A549 (cell line): ENCODE measurements at regions not wholly inside any gene's neighbourhood (a gene's known extent, or its start where the extent isn't known, plus 50 kb on each side); places are given as distances from the start of the nearest gene placed in this dataset.

Experiments used
- ATAC-seq, 2 experiments: fragments of 200-7000 bp in 1 of 2; fragments of >200 bp in 1 of 2; cut with Nextera tagmentation in 1 of 2; cut with Tn5 transposase in 1 of 2; 3 replicates each; pipeline versions ENCODE4 v1.8.0 to v1.9.1; 2018 to 2020; ENCODE audit warnings: mild to moderate bottlenecking in 1 of 2, moderate library complexity in 1 of 2
- CTCF ChIA-PET: fragments of 300-600 bp; sonication (Branson Sonifier 250); formaldehyde crosslinking; extraction: SDS; loops from one replicate; lab custom pipeline; 2021; ENCODE audit warnings: antibody characterized with exemption, inconsistent platforms; lab: Yijun Ruan, JAX
- POLR2A ChIA-PET: fragments of 350-600 bp; formaldehyde crosslinking; extraction: SDS; loops from one replicate; lab custom pipeline; 2021; ENCODE audit warnings: antibody characterized with exemption, inconsistent platforms; lab: Yijun Ruan, JAX
- DNase-seq, 2 experiments: peaks; one replicate each; pipeline versions ENCODE4 v3.0.0 to v3.0.0-alpha.2; 2011 to 2016; ENCODE audit warnings: low read depth in 1 of 2, low spot score in 1 of 2
- FAIRE-seq: peaks from 2 replicates; lab custom pipeline; 2011; peaks lifted over from hg19 to GRCh38; lab: Jason Lieb, UNC
- H3K27ac ChIP-seq, 2 experiments: fragments of >200 bp; sonication (Bioruptor Twin); formaldehyde crosslinking; 3 replicates each; pipeline ENCODE4 v1.5.1; 2016 to 2017
- H3K4me1 ChIP-seq: fragments of >200 bp; sonication (Bioruptor Twin); formaldehyde crosslinking; 3 replicates; pipeline ENCODE4 v1.6.1; 2016
- H3K4me2 ChIP-seq: fragments of >200 bp; sonication (Bioruptor Twin); formaldehyde crosslinking; 3 replicates; pipeline ENCODE4 v1.6.1; 2016
- H3K4me3 ChIP-seq: fragments of >200 bp; sonication (Bioruptor Twin); formaldehyde crosslinking; 3 replicates; pipeline ENCODE4 v1.5.1; 2016
- H3K9me3 ChIP-seq: fragments of >200 bp; sonication (Bioruptor Twin); formaldehyde crosslinking; 3 replicates; pipeline ENCODE4 v1.6.1; 2016
- ATOH8 ChIP-seq: fragments of 250-450 bp; sonication (Bioruptor Pico); IDR thresholded peaks from 2 replicates; pipeline ENCODE4 v1.5.0; 2020; ENCODE audit warnings: low read depth, mild to moderate bottlenecking, moderate library complexity
- BCL3 ChIP-seq: fragments of >200 bp; sonication (Bioruptor Twin); formaldehyde crosslinking; IDR thresholded peaks from 3 replicates; pipeline ENCODE4 v1.6.1; 2016
- CBX2 ChIP-seq: fragments of 200-600 bp; sonication (generic); IDR thresholded peaks from 2 replicates; pipeline ENCODE4 v1.6.1; 2016; ENCODE audit warnings: low read depth, mild to moderate bottlenecking, borderline replicate concordance
- CTCF ChIP-seq: fragments of >200 bp; sonication (Bioruptor Twin); formaldehyde crosslinking; IDR thresholded peaks from 3 replicates; pipeline ENCODE4 v1.5.1; 2016
- EHF ChIP-seq: fragments of 250-450 bp; sonication (Bioruptor Pico); IDR thresholded peaks from 2 replicates; pipeline ENCODE4 v1.5.0; 2020; ENCODE audit warnings: mild to moderate bottlenecking
- ESRRA ChIP-seq: fragments of 150-350 bp; IDR thresholded peaks from 2 replicates; pipeline ENCODE4 v1.6.1; 2014; ENCODE audit warnings: mild to moderate bottlenecking, low read length, borderline replicate concordance
- FOSB ChIP-seq: fragments of 250-450 bp; sonication (Bioruptor Pico); IDR thresholded peaks from 2 replicates; pipeline ENCODE4 v1.5.0; 2020; ENCODE audit warnings: mild to moderate bottlenecking, moderate library complexity
- FOSL2 ChIP-seq, 2 experiments: fragments of 450-650 bp in 1 of 2; fragments of >200 bp in 1 of 2; sonication (Bioruptor Twin) in 1 of 2; formaldehyde crosslinking; IDR thresholded peaks; 2 replicates each; pipeline versions ENCODE4 v1.5.0 to v1.6.1; 2016 to 2020; ENCODE audit warnings: mild to moderate bottlenecking in 1 of 2, moderate library complexity in 1 of 2
- HMGXB4 ChIP-seq: fragments of 250-450 bp; sonication (Bioruptor Pico); IDR thresholded peaks from 2 replicates; pipeline ENCODE4 v1.5.0; 2021; ENCODE audit warnings: mild to moderate bottlenecking, moderate library complexity, borderline replicate concordance
- HOXB5 ChIP-seq: fragments of 250-450 bp; sonication (Bioruptor Pico); IDR thresholded peaks from 2 replicates; pipeline ENCODE4 v1.5.0; 2020; ENCODE audit warnings: mild to moderate bottlenecking, moderate library complexity
- JUN ChIP-seq, 2 experiments: fragments of >200 bp; sonication (Bioruptor Twin); formaldehyde crosslinking; IDR thresholded peaks; 2 replicates in 1 of 2; 3 replicates in 1 of 2; pipeline ENCODE4 v1.6.1; 2016 to 2017
- JUNB ChIP-seq: fragments of >200 bp; sonication (Bioruptor Twin); formaldehyde crosslinking; IDR thresholded peaks from 2 replicates; pipeline ENCODE4 v1.6.1; 2016
- MAFK ChIP-seq: fragments of 450-650 bp; IDR thresholded peaks from 2 replicates; pipeline ENCODE4 v1.6.1; 2014; ENCODE audit not compliant: partially characterized antibody
- MAX ChIP-seq: IDR thresholded peaks from 2 replicates; pipeline ENCODE4 v1.6.1; 2012
- MAZ ChIP-seq: fragments of 150-350 bp; IDR thresholded peaks from 2 replicates; pipeline ENCODE4 v1.6.1; 2014; ENCODE audit warnings: antibody characterized with exemption, low read depth, low read length, borderline replicate concordance
- MYC ChIP-seq: IDR thresholded peaks from 2 replicates; pipeline ENCODE4 v1.6.1; 2012; ENCODE audit warnings: mild to moderate bottlenecking, inconsistent platforms, low read length, improper control_type of control experiment, borderline replicate concordance
- NFE2L2 ChIP-seq: fragments of 150-350 bp; conservative IDR thresholded peaks from 2 replicates; pipeline ENCODE4 v1.6.1; 2014; ENCODE audit warnings: low read length
- NR3C1 ChIP-seq: fragments of >200 bp; sonication (Bioruptor Twin); formaldehyde crosslinking; IDR thresholded peaks from 3 replicates; pipeline ENCODE4 v1.6.1; 2017
- POLR2AphosphoS2 ChIP-seq: conservative IDR thresholded peaks from 2 replicates; pipeline ENCODE4 v1.6.1; 2012; ENCODE audit warnings: low read length, improper control_type of control experiment, inconsistent platforms
- RAD21 ChIP-seq, 2 experiments: fragments of >200 bp in 1 of 2; sonication (Bioruptor Twin) in 1 of 2; formaldehyde crosslinking in 1 of 2; IDR thresholded peaks in 1 of 2; conservative IDR thresholded peaks in 1 of 2; 2 replicates in 1 of 2; 3 replicates in 1 of 2; pipeline ENCODE4 v1.6.1; 2012 to 2018; ENCODE audit warnings: inconsistent platforms in 1 of 2
- RARB ChIP-seq: fragments of 250-450 bp; sonication (Bioruptor Pico); IDR thresholded peaks from 2 replicates; pipeline ENCODE4 v1.8.0; 2021; ENCODE audit warnings: mild to moderate bottlenecking, moderate library complexity
- RFX5 ChIP-seq: fragments of 450-650 bp; IDR thresholded peaks from 2 replicates; pipeline ENCODE4 v1.7.1; 2014; ENCODE audit warnings: antibody characterized with exemption, mild to moderate bottlenecking, moderate library complexity
- RNF2 ChIP-seq: fragments of 200-600 bp; sonication (generic); IDR thresholded peaks from 2 replicates; pipeline ENCODE4 v1.6.1; 2016; ENCODE audit warnings: low read depth, mild to moderate bottlenecking, antibody characterized with exemption, moderate library complexity, borderline replicate concordance
- ZFP36 ChIP-seq: fragments of 450-650 bp; IDR thresholded peaks from 2 replicates; pipeline ENCODE4 v1.6.1; 2014; ENCODE audit warnings: borderline replicate concordance; ENCODE audit not compliant: partially characterized antibody
- ZSCAN20 ChIP-seq: fragments of 250-450 bp; sonication (Bioruptor Pico); IDR thresholded peaks from 2 replicates; pipeline ENCODE4 v1.8.0; 2022; ENCODE audit warnings: mild to moderate bottlenecking, moderate library complexity
- WGBS: methylation state at CpG from one replicate; pipeline ENCODE4 v1.1.6; 2017; ENCODE audit errors: missing lambda C conversion rate; 5-methylcytosine and 5-hydroxymethylcytosine counted together

- TF ChIP-seq MAFK, result peak; percentile 79
- no peak for TF ChIP-seq FOSL2 (IDR thresholded peaks at IDR 0.05)
- no peak for TF ChIP-seq FOSL2 (CRISPR knock-in tag; IDR thresholded peaks at IDR 0.05)
- TF ChIP-seq ZFP36, result no peak
- peak; percentile 74 for TF ChIP-seq NFE2L2
- DNase-seq (peak in 1 of 2 experiments; percentile 44), FAIRE-seq (no peak), ATAC-seq (no peak)
- H3K4me1 ChIP-seq, result no peaks in the 10 kb centered on the region
- no peak overlapping the region for H3K4me2 ChIP-seq
- POLR2A ChIA-PET, result no interaction called here
- CTCF ChIA-PET, result no interaction called here
- H3K4me3 ChIP-seq, result no peak overlapping the region
- 85% methylated on average over 1 of the region's 1 CpG for whole genome bisulfite sequencing
- peak overlapping the region; percentile 35 to 66; a peak in 3 of 6 replicates for H3K27ac ChIP-seq
- peaks cover under 1% of the 10 kb centered on the region; the same call in 1 of the 3 replicates for H3K9me3 ChIP-seq
These were observed 164.0 kb downstream of the MRPL14 start for GRCh38 chr6:43963203-43963602.

- H3K27ac ChIP-seq, result peak overlapping the region in 1 of 2 experiments; percentile 66; a peak in 2 of 6 replicates
- DNase-seq, result peak in 1 of 2 experiments; percentile 8
- ChIA-PET CTCF (no interaction called here), POLR2A (no interaction called here)
- H3K4me2 ChIP-seq, result no peak overlapping the region
- no peak for TF ChIP-seq POLR2AphosphoS2
- no peak for TF ChIP-seq MYC
- TF ChIP-seq FOSB, result no peak
- TF ChIP-seq CBX2, result no peak
- no peak for TF ChIP-seq NR3C1
- TF ChIP-seq MAFK, result no peak
- TF ChIP-seq, all 56 proteins: peak for 0
- Histone ChIP-seq H3K4me1 (no peaks in the 10 kb centered on the region), H3K9me3 (peaks cover 3% of the 10 kb centered on the region; the same call in 1 of the 3 replicates), H3K4me3 (no peak overlapping the region)
- no peak for FAIRE-seq
- no peak for ATAC-seq
- WGBS, result 73% methylated on average over 5 of the region's 5 CpGs
These were observed 164.8 kb downstream of the MRPL14 start for GRCh38 chr6:43962458-43962857.

GRCh38 chr6:43957273-43957672, 170.0 kb downstream of the MRPL14 start:
- H3K27ac ChIP-seq, result no peak overlapping the region
- ChIA-PET POLR2A (no interaction called here), CTCF (interaction anchor here (0.6 to 1.4 kb wide), 2 partner anchors 11 to 183 kb away, joined by 3 to 4 read pairs; no protein-coding TSS in a partner anchor)
- H3K4me1 ChIP-seq, result no peaks in the 10 kb centered on the region
- whole genome bisulfite sequencing, result 34% methylated on average over 3 of the region's 3 CpGs
- TF ChIP-seq ZSCAN20 (CRISPR knock-in tag) (no peak), EHF (no peak), CTCF (no peak), JUNB (no peak), ZFP36 (no peak), BCL3 (no peak), RARB (CRISPR knock-in tag) (no peak), ESRRA (no peak), HMGXB4 (CRISPR knock-in tag) (no peak), CBX2 (no peak), RFX5 (no peak), ATOH8 (CRISPR knock-in tag) (no peak), MAZ (no peak), FOSL2 (IDR thresholded peaks at IDR 0.05) (no peak), FOSL2 (CRISPR knock-in tag; IDR thresholded peaks at IDR 0.05) (no peak), JUN (IDR thresholded peaks at IDR 0.05) (no peak), MAX (no peak), POLR2AphosphoS2 (no peak), RNF2 (no peak), RAD21 (conservative IDR thresholded peaks at IDR 0.05 in 1 of 2, IDR thresholded peaks at IDR 0.05 in 1 of 2) (no peak), HOXB5 (CRISPR knock-in tag) (no peak)
- FAIRE-seq (no peak), DNase-seq (no peak), ATAC-seq (no peak)
- peaks cover 22% of the 10 kb centered on the region for H3K9me3 ChIP-seq
- H3K4me2 ChIP-seq, result no peak overlapping the region
- H3K4me3 ChIP-seq, result no peak overlapping the region
